Hepatocyte (in vitro differentiated cells): ENCODE measurements at regions not wholly inside any gene's neighbourhood (a gene's known extent, or its start where the extent isn't known, plus 50 kb on each side); places are given as distances from the start of the nearest gene placed in this dataset.

ENCODE experiments used
- DNase-seq: peaks from one replicate; pipeline ENCODE4 v3.0.0-alpha.2; 2016; ENCODE audit warnings: low spot score
- H2AFZ ChIP-seq: fragments of 200-600 bp; sonication (generic); 2 replicates; pipeline ENCODE4 v1.6.0; 2016; ENCODE audit warnings: antibody characterized with exemption, mild to moderate bottlenecking
- H3K27ac ChIP-seq: fragments of 200-600 bp; sonication (generic); 2 replicates; pipeline ENCODE4 v1.5.1; 2016; ENCODE audit warnings: mild to moderate bottlenecking
- H3K27me3 ChIP-seq: fragments of 200-600 bp; sonication (generic); 2 replicates; pipeline ENCODE4 v1.6.1; 2016
- H3K36me3 ChIP-seq: fragments of 200-600 bp; sonication (generic); replicated peaks from 2 replicates; pipeline ENCODE4 v1.5.1; 2016; ENCODE audit warnings: low read depth; ENCODE audit not compliant: insufficient read depth
- H3K4me1 ChIP-seq: fragments of 200-600 bp; sonication (generic); 2 replicates; pipeline ENCODE4 v1.5.1; 2016; ENCODE audit warnings: mild to moderate bottlenecking, moderate library complexity; ENCODE audit not compliant: insufficient read depth
- H3K4me2 ChIP-seq: fragments of 200-600 bp; sonication (generic); 2 replicates; pipeline ENCODE4 v1.6.0; 2016
- H3K4me3 ChIP-seq: fragments of 200-600 bp; sonication (generic); 2 replicates; pipeline ENCODE4 v1.5.1; 2016; ENCODE audit warnings: mild to moderate bottlenecking
- H3K79me2 ChIP-seq: fragments of 200-600 bp; sonication (generic); 2 replicates; pipeline ENCODE4 v1.6.0; 2017; ENCODE audit warnings: mild to moderate bottlenecking
- H3K9me2 ChIP-seq: fragments of 200-600 bp; sonication (generic); replicated peaks from 2 replicates; pipeline ENCODE4 v1.6.0; 2017; ENCODE audit warnings: mild to moderate bottlenecking; ENCODE audit not compliant: insufficient read depth
- H3K9me3 ChIP-seq: fragments of 200-600 bp; sonication (generic); 2 replicates; pipeline ENCODE4 v1.5.1; 2016; ENCODE audit warnings: low read depth, mild to moderate bottlenecking
- H4K20me1 ChIP-seq: fragments of 200-600 bp; sonication (generic); 2 replicates; pipeline ENCODE4 v1.6.0; 2016; ENCODE audit warnings: mild to moderate bottlenecking; ENCODE audit not compliant: insufficient read depth, poor library complexity, severe bottlenecking
- CTCF ChIP-seq: fragments of 200-600 bp; sonication (generic); IDR thresholded peaks from 2 replicates; pipeline ENCODE4 v1.5.1; 2016; ENCODE audit warnings: antibody characterized with exemption, mild to moderate bottlenecking; ENCODE audit not compliant: poor library complexity
- EZH2 ChIP-seq: fragments of 200-600 bp; sonication (generic); IDR thresholded peaks from 2 replicates; pipeline ENCODE4 v1.6.1; 2016; ENCODE audit warnings: antibody characterized with exemption, mild to moderate bottlenecking, borderline replicate concordance
- EZH2phosphoT487 ChIP-seq: fragments of 200-600 bp; sonication (generic); IDR thresholded peaks from one replicate; pipeline ENCODE4 v1.6.1; 2018; ENCODE audit warnings: antibody characterized with exemption, mild to moderate bottlenecking, low read depth, moderate library complexity; ENCODE audit not compliant: unreplicated experiment, severe bottlenecking
- WGBS: methylation state at CpG from one replicate; pipeline ENCODE4 v1.1.6; 2016; ENCODE audit warnings: low lambda C conversion rate; ENCODE audit errors: missing lambda C conversion rate; 5-methylcytosine and 5-hydroxymethylcytosine counted together

DNA sequence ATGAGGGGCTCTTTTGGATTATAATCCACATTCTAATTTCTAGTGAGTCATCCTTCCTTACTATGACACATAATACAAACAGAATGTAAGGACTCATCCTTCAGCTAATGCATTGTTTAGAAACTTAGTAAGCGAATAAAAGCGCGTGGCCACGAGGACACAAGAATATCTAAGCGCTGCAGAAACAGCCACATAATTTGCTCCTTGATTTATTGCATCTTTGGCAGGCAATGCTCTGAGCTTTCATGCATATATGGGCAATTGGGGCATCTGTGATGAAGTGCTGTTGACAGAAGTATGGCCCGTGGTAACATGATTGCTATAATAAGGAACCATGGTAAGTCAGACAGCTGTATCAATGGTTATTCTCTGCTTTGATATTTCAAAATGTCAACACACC, 191.3 kb upstream of the ZNF385D start:
- Histone ChIP-seq H3K9me3 (no peaks in the 10 kb centered on the region), H3K4me2 (no peak overlapping the region), H3K36me3 (no peaks in the 10 kb centered on the region), H3K27me3 (no peaks in the 10 kb centered on the region), H2AFZ (no peak overlapping the region), H3K4me3 (no peak overlapping the region), H3K4me1 (no peaks in the 10 kb centered on the region), H3K79me2 (no peaks in the 10 kb centered on the region), H3K27ac (no peak overlapping the region), H4K20me1 (no peaks in the 10 kb centered on the region), H3K9me2 (no peaks in the 10 kb centered on the region)
- WGBS = 73% methylated on average over 6 of the region's 6 CpGs
- TF ChIP-seq CTCF (no peak), EZH2 (no peak), EZH2phosphoT487 (no peak)
- no peak for DNase-seq

DNA sequence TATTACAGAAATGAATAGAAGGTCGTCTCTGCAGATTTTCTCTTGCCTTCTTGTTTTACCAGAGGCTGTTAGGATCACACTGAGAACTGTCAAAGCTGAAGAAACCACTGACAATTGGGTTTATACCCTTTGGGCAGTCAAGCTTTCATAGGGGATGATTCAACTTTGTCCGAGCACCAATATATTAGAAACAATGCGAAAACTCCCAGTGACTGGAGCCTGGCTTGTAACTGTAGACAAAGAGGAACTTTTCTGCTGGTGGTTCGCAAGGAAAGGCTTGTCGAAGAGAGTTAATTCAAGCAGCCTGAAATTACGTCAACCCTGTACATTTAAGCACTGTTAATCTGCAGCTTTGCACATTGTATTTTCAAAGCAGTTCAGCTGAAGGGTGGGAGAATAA, 193.2 kb upstream of the ZNF385D start:
- H3K4me3 ChIP-seq = no peak overlapping the region
- no peaks in the 10 kb centered on the region for H4K20me1 ChIP-seq
- no peak for DNase-seq
- no peak overlapping the region for H3K27ac ChIP-seq
- no peaks in the 10 kb centered on the region for H3K9me3 ChIP-seq
- 65% methylated on average over 6 of the region's 6 CpGs for WGBS
- H3K36me3 ChIP-seq = no peaks in the 10 kb centered on the region
- TF ChIP-seq EZH2 = no peak
- no peak for TF ChIP-seq CTCF
- no peak for TF ChIP-seq EZH2phosphoT487
- no peaks in the 10 kb centered on the region for H3K27me3 ChIP-seq
- H2AFZ ChIP-seq = no peak overlapping the region
- H3K4me2 ChIP-seq = no peak overlapping the region
- no peaks in the 10 kb centered on the region for H3K4me1 ChIP-seq
- no peaks in the 10 kb centered on the region for H3K9me2 ChIP-seq
- no peaks in the 10 kb centered on the region for H3K79me2 ChIP-seq

DNA sequence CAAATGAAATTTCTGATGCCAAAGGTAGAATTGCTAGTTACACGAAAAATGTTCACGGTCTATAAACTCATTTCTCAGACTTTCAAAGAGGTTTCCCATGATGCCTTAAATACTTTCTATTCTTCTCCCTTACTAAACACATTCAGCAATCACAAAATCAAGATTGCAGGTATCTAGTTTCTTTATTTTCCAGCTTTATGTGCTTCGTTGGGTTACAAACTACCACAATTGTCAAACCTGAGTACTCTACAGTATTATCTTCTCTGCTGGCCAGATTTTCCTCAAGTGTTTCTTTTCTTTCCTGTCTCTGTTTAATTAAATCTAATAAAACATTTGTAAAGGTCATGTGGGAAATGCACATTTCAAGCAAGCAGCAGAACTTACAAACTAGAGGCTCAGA, 201.8 kb upstream of the ZNF385D start:
- Histone ChIP-seq H4K20me1 (no peaks in the 10 kb centered on the region), H3K4me1 (no peaks in the 10 kb centered on the region), H3K4me2 (no peak overlapping the region), H3K9me2 (no peaks in the 10 kb centered on the region), H2AFZ (no peak overlapping the region), H3K27ac (no peak overlapping the region), H3K79me2 (no peaks in the 10 kb centered on the region), H3K4me3 (no peak overlapping the region), H3K9me3 (no peaks in the 10 kb centered on the region), H3K36me3 (no peaks in the 10 kb centered on the region), H3K27me3 (no peaks in the 10 kb centered on the region)
- no peak for DNase-seq
- 89% methylated on average over 3 of the region's 3 CpGs for WGBS
- TF ChIP-seq CTCF (no peak), EZH2 (no peak), EZH2phosphoT487 (no peak)

DNA sequence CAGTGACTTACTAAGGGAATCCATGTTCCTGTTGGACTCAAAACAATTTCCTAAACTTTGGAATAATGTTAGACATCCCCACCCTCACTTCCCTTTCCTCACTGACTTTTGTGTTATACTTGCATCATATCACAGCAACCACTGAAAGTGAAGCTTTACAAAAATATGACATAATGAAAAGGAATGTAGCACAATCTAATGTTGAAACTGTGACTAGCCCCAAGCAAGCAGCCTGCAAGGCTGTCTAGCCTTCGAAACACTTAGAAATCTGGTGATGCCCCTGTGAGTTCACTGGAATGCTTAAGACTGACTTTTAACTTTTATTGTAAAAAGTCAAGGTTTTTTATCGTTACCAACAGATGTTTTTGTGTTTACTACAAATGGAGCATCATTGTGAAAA, 203.7 kb upstream of the ZNF385D start:
- no peaks in the 10 kb centered on the region for H3K9me3 ChIP-seq
- H3K4me3 ChIP-seq = no peak overlapping the region
- H3K36me3 ChIP-seq = no peaks in the 10 kb centered on the region
- no peak overlapping the region for H3K27ac ChIP-seq
- no peaks in the 10 kb centered on the region for H4K20me1 ChIP-seq
- TF ChIP-seq CTCF = no peak
- TF ChIP-seq EZH2phosphoT487 = no peak
- no peak for TF ChIP-seq EZH2
- no peak for DNase-seq
- no peaks in the 10 kb centered on the region for H3K27me3 ChIP-seq
- H3K4me1 ChIP-seq = no peaks in the 10 kb centered on the region
- no peak overlapping the region for H2AFZ ChIP-seq
- H3K79me2 ChIP-seq = no peaks in the 10 kb centered on the region
- H3K4me2 ChIP-seq = no peak overlapping the region
- H3K9me2 ChIP-seq = no peaks in the 10 kb centered on the region
- WGBS = 61% methylated on average over 2 of the region's 2 CpGs
